ENCODE measurements at regions not wholly inside any gene's neighbourhood (a gene's known extent, or its start where the extent isn't known, plus 50 kb on each side); places are given as distances from the start of the nearest gene placed in this dataset.

GRCh38 chr9:117545846-117546245, 131.0 kb upstream of the ASTN2 start:
- DNase-seq (ENCODE audit: low spot score), result no peak
- Histone ChIP-seq H3K36me3 (ENCODE audit: low read depth) (no peaks in the 10 kb centered on the region), H3K4me3 (ENCODE audit: severe bottlenecking) (no peak overlapping the region), H3K27me3 (ENCODE audit: insufficient read depth, poor library complexity, severe bottlenecking) (no peaks in the 10 kb centered on the region), H3K27ac (ENCODE audit: poor library complexity, severe bottlenecking) (no peak overlapping the region), H3K4me1 (ENCODE audit: insufficient read depth, poor library complexity, severe bottlenecking) (no peaks in the 10 kb centered on the region), H3K9me3 (ENCODE audit: severe bottlenecking) (no peaks in the 10 kb centered on the region)
- no peak for ATAC-seq (ENCODE audit: low read depth)
- TF ChIP-seq CTCF (IDR thresholded peaks at IDR 0.05; ENCODE audit: poor library complexity, severe bottlenecking), result peak; percentile 20

- TF ChIP-seq CTCF (IDR thresholded peaks at IDR 0.05; ENCODE audit: poor library complexity, severe bottlenecking), result no peak
- H3K27me3 ChIP-seq (ENCODE audit: insufficient read depth, poor library complexity, severe bottlenecking), result no peaks in the 10 kb centered on the region
- H3K9me3 ChIP-seq (ENCODE audit: severe bottlenecking), result no peaks in the 10 kb centered on the region
- no peaks in the 10 kb centered on the region for H3K4me1 ChIP-seq (ENCODE audit: insufficient read depth, poor library complexity, severe bottlenecking)
- H3K27ac ChIP-seq (ENCODE audit: poor library complexity, severe bottlenecking), result no peak overlapping the region
- no peak overlapping the region for H3K4me3 ChIP-seq (ENCODE audit: severe bottlenecking)
- no peaks in the 10 kb centered on the region for H3K36me3 ChIP-seq (ENCODE audit: low read depth)
- ATAC-seq (ENCODE audit: low read depth) (no peak), DNase-seq (ENCODE audit: low spot score) (no peak)
Measured at GRCh38 chr9:117543089-117543488, 128.2 kb upstream of the ASTN2 start.

- Histone ChIP-seq H3K4me3 (ENCODE audit: severe bottlenecking) (no peak overlapping the region), H3K4me1 (ENCODE audit: insufficient read depth, poor library complexity, severe bottlenecking) (no peaks in the 10 kb centered on the region), H3K36me3 (ENCODE audit: low read depth) (no peaks in the 10 kb centered on the region), H3K27me3 (ENCODE audit: insufficient read depth, poor library complexity, severe bottlenecking) (no peaks in the 10 kb centered on the region), H3K27ac (ENCODE audit: poor library complexity, severe bottlenecking) (no peak overlapping the region), H3K9me3 (ENCODE audit: severe bottlenecking) (peaks cover under 1% of the 10 kb centered on the region)
- ATAC-seq (ENCODE audit: low read depth) (no peak), DNase-seq (ENCODE audit: low spot score) (no peak)
- no peak for TF ChIP-seq CTCF (IDR thresholded peaks at IDR 0.05; ENCODE audit: poor library complexity, severe bottlenecking)
Measured at GRCh38 chr9:117542021-117542420, 127.2 kb upstream of the ASTN2 start.

- DNase-seq (ENCODE audit: low spot score) (no peak), ATAC-seq (ENCODE audit: low read depth) (no peak)
Measured at GRCh38 chr9:117541181-117541580, 126.3 kb upstream of the ASTN2 start.

More at GRCh38 chr9:117541181-117541580, 126.3 kb upstream of the ASTN2 start:
- Histone ChIP-seq H3K9me3 (ENCODE audit: severe bottlenecking) (peaks cover 2% of the 10 kb centered on the region), H3K36me3 (ENCODE audit: low read depth) (no peaks in the 10 kb centered on the region), H3K4me3 (ENCODE audit: severe bottlenecking) (no peak overlapping the region), H3K27me3 (ENCODE audit: insufficient read depth, poor library complexity, severe bottlenecking) (peaks cover 4% of the 10 kb centered on the region), H3K27ac (ENCODE audit: poor library complexity, severe bottlenecking) (no peak overlapping the region), H3K4me1 (ENCODE audit: insufficient read depth, poor library complexity, severe bottlenecking) (no peaks in the 10 kb centered on the region)
- no peak for TF ChIP-seq CTCF (IDR thresholded peaks at IDR 0.05; ENCODE audit: poor library complexity, severe bottlenecking)

All from RWPE2 (cell line).